Nucleus accumbens (tissue), 56 donors: ENCODE measurements at regions not wholly inside any gene's neighbourhood (a gene's known extent, or its start where the extent isn't known, plus 50 kb on each side); places are given as distances from the start of the nearest gene placed in this dataset.
"Not testable (repeated sequence)": the region's sequence is repeated elsewhere in the genome, so short reads cannot be mapped to it uniquely, and the experiment has no call there.

Experiments used
- DNase-seq, 56 donors: peaks; one replicate each; lab custom pipeline; 2025; lab: John Stamatoyannopoulos, UW

DNA sequence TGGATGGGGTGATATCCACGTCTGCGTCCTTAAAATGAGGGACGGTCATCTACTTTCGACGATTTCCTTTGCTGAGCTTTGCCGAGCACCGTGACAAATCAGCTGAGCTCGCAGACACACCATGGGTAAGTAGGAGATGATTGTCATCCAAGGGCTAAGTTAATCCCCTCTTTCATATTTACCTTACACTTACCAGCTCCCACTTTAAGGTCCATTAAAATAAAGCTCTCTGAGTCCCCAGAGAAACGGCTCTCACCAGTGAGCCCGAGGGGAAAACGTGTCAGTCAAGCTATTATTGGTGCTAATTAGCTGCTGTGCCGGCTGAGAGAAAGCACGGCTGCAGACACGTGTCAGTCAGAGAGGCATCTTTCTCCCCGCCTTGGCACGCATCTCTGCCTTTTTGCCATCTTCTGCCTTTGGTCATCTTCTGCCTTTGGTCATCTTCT lies 72.2 kb downstream of the CRLF2 start:
- no peak for DNase-seq

DNA sequence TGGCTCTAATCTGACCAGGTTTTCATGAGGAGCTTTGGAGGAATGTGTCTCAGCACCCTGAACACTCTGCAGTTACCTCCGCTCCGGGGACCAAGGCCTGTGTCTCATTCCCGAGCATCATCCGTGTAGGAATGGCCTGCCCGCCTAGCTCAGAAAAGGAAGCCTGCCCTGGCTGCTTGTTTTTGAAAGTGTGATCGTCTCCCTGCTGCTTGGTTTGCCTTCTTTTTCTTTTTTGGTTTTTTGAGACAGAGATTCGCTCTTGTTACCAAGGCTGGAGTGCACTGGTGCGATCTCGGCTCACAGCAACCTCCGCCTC lies 73.3 kb downstream of the CRLF2 start:
- DNase-seq, result no peak

- DNase-seq, result no peak
These were observed 73.8 kb downstream of the CRLF2 start for GRCh38 chrX:1138476-1139184.

DNA sequence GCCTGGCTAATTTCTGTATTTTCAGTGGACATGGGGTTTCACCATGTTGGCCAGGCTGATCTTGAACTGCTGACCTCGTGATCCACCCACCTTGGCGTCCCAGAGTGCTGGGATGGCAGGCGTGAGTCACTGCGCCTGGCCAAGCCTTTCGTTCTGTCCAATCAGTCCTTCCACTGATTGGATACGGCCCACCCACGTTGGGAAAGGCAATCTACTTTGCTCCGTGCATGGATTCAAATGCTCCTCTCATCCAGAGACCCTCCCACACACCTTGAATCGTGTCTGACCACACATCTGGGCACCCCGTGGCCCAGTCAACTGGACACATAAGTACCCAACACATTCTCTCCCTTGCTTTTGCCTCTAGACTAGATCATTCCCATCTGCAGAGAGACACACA lies 74.9 kb downstream of the CRLF2 start:
- no peak for DNase-seq

DNA sequence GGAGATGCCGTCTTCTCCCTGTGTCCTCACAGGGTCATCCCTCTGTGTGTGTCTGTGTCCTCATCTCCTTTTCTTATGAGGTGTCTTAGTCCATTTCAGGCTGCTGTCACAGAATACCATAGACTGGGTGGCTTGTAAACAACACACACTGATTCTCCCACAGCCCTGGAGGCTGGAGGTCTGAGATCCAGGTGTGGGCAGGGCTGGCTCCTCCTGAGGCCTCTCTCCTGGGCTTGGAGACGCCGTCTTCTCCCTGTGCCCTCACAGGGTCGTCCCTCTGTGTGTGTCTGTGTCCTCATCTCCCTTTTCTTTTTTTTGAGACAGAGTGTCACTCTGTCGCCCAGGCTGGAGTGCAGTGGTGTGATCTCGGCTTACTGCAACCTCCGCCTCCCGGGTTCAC lies 75.9 kb downstream of the CRLF2 start:
- DNase-seq, result not testable (repeated sequence)

DNA sequence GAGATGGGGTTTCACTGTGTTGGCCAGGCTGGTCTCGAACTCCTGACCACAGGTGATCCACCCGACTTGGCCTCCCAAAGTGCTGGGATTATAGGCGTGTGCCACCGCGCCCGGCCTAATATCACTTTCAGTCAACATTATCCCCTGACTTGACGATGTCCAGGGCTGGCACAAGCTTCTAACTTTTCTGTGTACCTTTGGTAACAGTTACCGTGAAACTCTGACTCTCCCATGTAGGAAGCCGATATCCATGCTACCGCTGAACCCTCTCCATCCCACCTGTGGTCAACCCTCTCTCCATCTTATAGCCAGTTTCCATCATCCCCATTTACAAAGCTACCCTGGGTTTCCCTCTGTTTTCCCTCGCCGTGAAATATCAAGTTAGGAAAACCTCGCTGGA lies 77.5 kb downstream of the CRLF2 start:
- DNase-seq, result no peak

- no peak for DNase-seq
These were observed 78.3 kb downstream of the CRLF2 start for GRCh38 chrX:1134156-1134555.

DNA sequence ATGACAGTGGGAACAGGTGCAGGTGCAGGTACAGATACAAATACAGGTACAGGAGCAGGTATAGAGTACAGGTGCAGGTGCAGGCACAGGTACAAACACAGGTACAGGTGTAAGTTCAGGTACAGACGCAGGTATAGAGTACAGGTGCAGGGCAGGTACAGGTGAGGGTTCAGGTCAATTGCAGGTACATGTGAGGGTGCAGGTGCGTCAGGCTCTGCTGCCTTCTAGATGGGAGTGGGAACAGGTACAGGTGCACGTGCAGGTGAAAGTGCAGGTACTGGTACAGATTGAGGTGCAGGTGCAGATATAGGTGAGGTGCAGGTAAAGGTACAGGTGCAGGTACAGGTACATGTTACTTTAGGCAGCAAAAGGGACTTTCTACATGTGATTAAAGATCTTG lies 85.7 kb downstream of the CRLF2 start:
- DNase-seq, result no peak

GRCh38 chrX:1124531-1124930 lies 87.9 kb downstream of the CRLF2 start:
- DNase-seq, result no peak

DNA sequence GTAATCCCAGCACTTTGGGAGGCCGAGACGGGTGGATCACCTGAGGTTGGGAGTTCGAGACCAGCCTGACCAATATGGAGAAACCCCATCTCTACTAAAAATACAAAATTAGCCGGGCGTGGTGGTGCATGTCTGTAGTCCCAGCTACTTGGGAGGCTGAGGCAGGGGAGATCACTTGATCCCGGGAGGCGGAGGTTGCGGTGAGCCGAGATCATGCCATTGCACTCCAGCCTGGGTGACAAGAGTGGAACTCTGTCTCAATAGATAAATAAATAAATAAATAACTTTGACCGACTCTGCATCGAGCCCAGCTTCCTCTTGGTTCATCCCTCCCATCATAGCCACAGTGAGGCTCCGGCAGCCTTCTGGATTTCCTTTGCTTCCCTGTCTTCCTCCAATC lies 89.6 kb downstream of the CRLF2 start:
- DNase-seq, result not testable (repeated sequence)

DNA sequence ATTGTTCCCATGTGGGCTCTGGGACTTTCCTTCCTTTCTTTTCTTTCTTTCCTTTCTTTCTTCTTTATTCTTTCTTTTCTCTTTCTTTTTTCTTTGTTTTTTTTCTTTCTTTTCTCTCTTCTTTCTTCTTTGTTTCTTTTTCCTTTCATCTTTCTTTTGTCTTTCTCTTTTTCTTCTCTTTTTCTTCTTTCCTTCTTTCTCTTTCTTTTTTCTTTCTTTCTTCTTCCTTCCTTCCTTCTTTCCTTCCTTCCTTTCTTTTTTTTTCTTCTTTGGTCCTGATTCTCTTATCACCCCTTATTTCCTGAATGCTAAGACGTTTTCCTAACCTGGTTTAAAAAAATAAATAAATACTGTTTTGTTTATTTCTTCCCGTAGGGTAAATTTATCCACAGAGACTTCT lies 93.2 kb downstream of the CRLF2 start:
- DNase-seq, result no peak

DNA sequence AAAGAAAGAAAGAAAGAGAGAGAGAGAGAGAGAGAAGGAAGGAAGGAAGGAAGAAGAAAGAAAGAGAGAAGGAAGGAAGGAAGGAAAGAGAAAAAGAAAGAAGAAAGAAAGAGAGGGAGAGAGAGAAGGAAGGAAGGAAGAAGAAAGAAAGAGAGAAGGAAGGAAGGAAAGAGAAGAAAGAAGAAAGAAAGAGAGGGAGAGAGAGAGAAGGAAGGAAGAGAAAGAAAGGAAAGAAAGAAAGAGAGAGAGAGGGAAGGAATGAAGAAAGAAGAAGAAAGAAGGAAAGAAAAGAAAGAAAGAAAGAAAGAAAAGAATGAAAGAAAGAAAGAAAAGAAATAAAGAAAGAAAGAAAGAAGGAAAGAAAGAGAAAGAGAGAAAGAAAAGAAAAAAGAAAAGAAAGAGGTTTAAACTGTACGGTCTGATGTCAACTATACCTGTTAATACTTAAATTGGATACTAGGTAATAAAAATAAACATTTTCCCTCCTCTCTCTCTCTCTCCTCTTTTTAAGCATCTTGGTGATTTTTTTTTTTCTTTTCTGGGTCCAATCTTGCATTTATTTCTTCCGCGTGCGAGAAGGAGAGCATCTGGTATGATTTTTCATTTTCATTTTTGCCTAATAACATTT lies 93.8 kb downstream of the CRLF2 start:
- no peak for DNase-seq

- not testable (repeated sequence) for DNase-seq
These were observed 97.0 kb downstream of the CRLF2 start for GRCh38 chrX:1115411-1115810.

DNA sequence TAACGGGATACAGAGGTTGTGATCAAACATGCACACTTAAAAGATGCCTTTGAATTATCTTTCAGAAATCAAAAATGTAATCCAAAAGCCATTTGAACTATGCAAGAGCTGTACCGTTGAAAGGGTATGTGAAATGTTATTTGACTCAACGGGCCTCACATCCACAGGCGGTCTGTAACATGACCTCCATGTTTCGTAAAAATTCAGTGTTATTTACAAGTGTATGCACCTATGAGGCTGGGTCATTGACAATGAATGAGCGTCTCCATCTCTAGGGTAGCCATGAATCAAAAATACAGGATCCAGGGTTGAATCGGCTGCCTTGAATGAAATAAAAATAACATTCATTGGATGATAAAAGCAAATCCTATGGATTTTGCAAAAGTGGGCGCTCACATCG lies 100.1 kb downstream of the CRLF2 start:
- no peak for DNase-seq

GRCh38 chrX:1111601-1112300 lies 100.7 kb downstream of the CRLF2 start:
- DNase-seq, result no peak

GRCh38 chrX:1109580-1110119 lies 102.8 kb downstream of the CRLF2 start:
- no peak for DNase-seq

- DNase-seq, result no peak
These were observed 103.7 kb downstream of the CRLF2 start for GRCh38 chrX:1108501-1109445.

GRCh38 chrX:1106478-1107210 lies 105.8 kb downstream of the CRLF2 start:
- DNase-seq, result no peak

DNA sequence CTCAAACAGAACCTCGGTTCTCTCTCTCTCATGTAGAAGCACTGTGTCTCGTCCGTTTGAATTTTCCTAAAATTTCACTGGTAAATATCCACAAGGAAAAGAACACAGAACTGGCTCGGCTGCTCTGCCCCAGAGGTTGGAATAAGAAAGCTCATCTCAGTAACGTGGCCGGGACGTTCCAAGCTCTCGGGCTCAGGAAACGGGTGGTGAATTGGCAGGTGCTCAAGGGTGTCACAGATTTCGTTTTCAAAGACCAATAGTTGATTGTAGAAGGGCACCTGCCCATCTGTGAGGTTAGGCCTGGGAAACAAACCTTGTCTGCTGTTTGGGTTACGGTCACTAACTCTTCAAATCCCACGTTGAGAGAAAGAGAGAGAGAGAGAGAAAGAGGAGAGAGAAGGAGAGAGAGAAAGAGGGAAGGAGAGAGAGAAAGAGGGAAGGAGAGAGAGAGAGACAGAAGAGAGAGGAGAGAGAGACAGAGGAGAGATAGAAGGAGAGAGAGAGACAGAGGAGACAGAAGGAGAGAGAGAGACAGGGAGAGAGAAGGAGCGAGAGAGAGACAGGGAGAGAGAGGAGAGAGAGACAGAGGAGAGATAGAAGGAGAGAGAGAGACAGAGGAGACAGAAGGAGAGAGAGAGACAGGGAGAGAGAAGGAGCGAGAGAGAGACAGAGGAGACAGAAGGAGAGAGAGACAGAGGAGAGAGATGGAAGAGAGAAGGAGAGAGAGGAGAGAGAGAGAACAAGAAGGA lies 106.6 kb downstream of the CRLF2 start:
- no peak for DNase-seq
